Lower lobe of right lung (tissue), 2 donors: ENCODE measurements at regions not wholly inside any gene's neighbourhood (a gene's known extent, or its start where the extent isn't known, plus 50 kb on each side); places are given as distances from the start of the nearest gene placed in this dataset.
"Not testable (repeated sequence)": the region's sequence is repeated elsewhere in the genome, so short reads cannot be mapped to it uniquely, and the experiment has no call there.

ENCODE experiments used
- ATAC-seq, 2 donors: fragments of 200-7000 bp; cut with Tn5 transposase; one replicate each; pipeline ENCODE4 v1.9.1; 2020 to 2022; ENCODE audit warnings: mild to moderate bottlenecking in 2 of 2, moderate library complexity in 2 of 2
- DNase-seq: peaks from one replicate; pipeline ENCODE4 v3.0.0-alpha.2; 2020
- H3K27ac ChIP-seq: fragments of 200-600 bp; one replicate; pipeline ENCODE4 v1.8.0; 2022
- H3K27me3 ChIP-seq: fragments of 200-600 bp; one replicate; pipeline ENCODE4 v1.8.0; 2022; ENCODE audit warnings: low read depth
- H3K36me3 ChIP-seq: fragments of 200-600 bp; one replicate; pipeline ENCODE4 v1.8.0; 2022; ENCODE audit warnings: mild to moderate bottlenecking
- H3K4me1 ChIP-seq: fragments of 200-600 bp; one replicate; pipeline ENCODE4 v1.8.0; 2022
- H3K4me3 ChIP-seq: fragments of 200-600 bp; one replicate; pipeline ENCODE4 v1.8.0; 2022; ENCODE audit warnings: mild to moderate bottlenecking
- H3K9me3 ChIP-seq: fragments of 200-600 bp; one replicate; pipeline ENCODE4 v1.8.0; 2022
- CTCF ChIP-seq: fragments of 200-600 bp; IDR thresholded peaks from one replicate; pipeline ENCODE4 v1.8.0; 2022; ENCODE audit warnings: antibody characterized with exemption, mild to moderate bottlenecking
- intact Hi-C: fragments of 100-400 bp; cut with DNase I; formaldehyde crosslinking; loops from one replicate; pipeline ENCODE4 v1.11.0; 2022
- donor health status: DM: no; HTN: yes; CAD: no; lungs with severe emphysema.

GRCh38 chr18:60022671-60023276, 123.0 kb downstream of the PMAIP1 start:
- Histone ChIP-seq H3K27ac (no peak overlapping the region), H3K9me3 (no peaks in the 10 kb centered on the region), H3K4me3 (no peak overlapping the region), H3K36me3 (no peaks in the 10 kb centered on the region), H3K4me1 (no peaks in the 10 kb centered on the region), H3K27me3 (no peaks in the 10 kb centered on the region)
- no peak for TF ChIP-seq CTCF
- intact Hi-C loops, result no loop called here
- DNase-seq (no peak), ATAC-seq (peak in 1 of 2 donors; percentile 21)

- Histone ChIP-seq H3K27me3 (no peaks in the 10 kb centered on the region), H3K9me3 (no peaks in the 10 kb centered on the region), H3K4me1 (no peaks in the 10 kb centered on the region), H3K36me3 (no peaks in the 10 kb centered on the region), H3K4me3 (no peak overlapping the region), H3K27ac (no peak overlapping the region)
- intact Hi-C loops, result no loop called here
- ATAC-seq (no peak), DNase-seq (no peak)
- no peak for TF ChIP-seq CTCF
Measured at GRCh38 chr18:60021556-60021955, 121.8 kb downstream of the PMAIP1 start.

GRCh38 chr18:60020107-60020925, 120.5 kb downstream of the PMAIP1 start:
- Histone ChIP-seq H3K4me1 (no peaks in the 10 kb centered on the region), H3K4me3 (no peak overlapping the region), H3K9me3 (no peaks in the 10 kb centered on the region), H3K36me3 (no peaks in the 10 kb centered on the region), H3K27ac (no peak overlapping the region), H3K27me3 (no peaks in the 10 kb centered on the region)
- intact Hi-C loops, result no loop called here
- no peak for TF ChIP-seq CTCF
- no peak for DNase-seq
- no peak for ATAC-seq

GRCh38 chr18:60019463-60019840, 119.7 kb downstream of the PMAIP1 start:
- intact Hi-C loops, result no loop called here
- TF ChIP-seq CTCF, result no peak
- H3K4me1 ChIP-seq, result no peaks in the 10 kb centered on the region

GRCh38 chr18:60018618-60019462, 119.0 kb downstream of the PMAIP1 start:
- no peak for TF ChIP-seq CTCF
- Histone ChIP-seq H3K27ac (no peak overlapping the region), H3K9me3 (no peaks in the 10 kb centered on the region), H3K36me3 (no peaks in the 10 kb centered on the region), H3K4me3 (no peak overlapping the region), H3K27me3 (no peaks in the 10 kb centered on the region), H3K4me1 (no peaks in the 10 kb centered on the region)
- ATAC-seq (no peak), DNase-seq (no peak)
- intact Hi-C loops, result no loop called here

More at GRCh38 chr18:60019463-60019840, 119.7 kb downstream of the PMAIP1 start:
- Histone ChIP-seq H3K27ac (no peak overlapping the region), H3K27me3 (no peaks in the 10 kb centered on the region), H3K9me3 (no peaks in the 10 kb centered on the region), H3K36me3 (no peaks in the 10 kb centered on the region), H3K4me3 (no peak overlapping the region)
- ATAC-seq (no peak), DNase-seq (no peak)

GRCh38 chr18:60018134-60018533, 118.3 kb downstream of the PMAIP1 start:
- intact Hi-C loops, H3K4me3 ChIP-seq, H3K36me3 ChIP-seq, H3K27me3 ChIP-seq, H3K4me1 ChIP-seq, DNase-seq, H3K9me3 ChIP-seq, ATAC-seq, H3K27ac ChIP-seq: not testable (repeated sequence)
